ENCODE measurements at regions not wholly inside any gene's neighbourhood (a gene's known extent, or its start where the extent isn't known, plus 50 kb on each side); places are given as distances from the start of the nearest gene placed in this dataset.

- TF ChIP-seq RAD21 (IDR thresholded peaks at IDR 0.05; ENCODE audit: low read depth) (no peak), EGR1 (IDR thresholded peaks at IDR 0.05; ENCODE audit: low read depth) (no peak), ELF1 (IDR thresholded peaks at IDR 0.05; ENCODE audit: borderline replicate concordance, low read depth) (no peak), CTCF (IDR thresholded peaks at IDR 0.05 in 2 of 3, conservative IDR thresholded peaks at IDR 0.05 in 1 of 3; ENCODE audit: borderline replicate concordance in 1 of 3, insufficient read depth in 1 of 3, low read depth in 2 of 3, low read length in 2 of 3) (no peak), JUND (IDR thresholded peaks at IDR 0.05) (no peak), CEBPB (IDR thresholded peaks at IDR 0.05; ENCODE audit: low read depth) (no peak)
Observed at GRCh38 chr13:100788540-100788939, 113.9 kb upstream of the TMTC4 start.

Measured in HCT116 (cell line).